ENCODE measurements at regions not wholly inside any gene's neighbourhood (a gene's known extent, or its start where the extent isn't known, plus 50 kb on each side); places are given as distances from the start of the nearest gene placed in this dataset.
"Not testable (repeated sequence)": the region's sequence is repeated elsewhere in the genome, so short reads cannot be mapped to it uniquely, and the experiment has no call there.

DNA sequence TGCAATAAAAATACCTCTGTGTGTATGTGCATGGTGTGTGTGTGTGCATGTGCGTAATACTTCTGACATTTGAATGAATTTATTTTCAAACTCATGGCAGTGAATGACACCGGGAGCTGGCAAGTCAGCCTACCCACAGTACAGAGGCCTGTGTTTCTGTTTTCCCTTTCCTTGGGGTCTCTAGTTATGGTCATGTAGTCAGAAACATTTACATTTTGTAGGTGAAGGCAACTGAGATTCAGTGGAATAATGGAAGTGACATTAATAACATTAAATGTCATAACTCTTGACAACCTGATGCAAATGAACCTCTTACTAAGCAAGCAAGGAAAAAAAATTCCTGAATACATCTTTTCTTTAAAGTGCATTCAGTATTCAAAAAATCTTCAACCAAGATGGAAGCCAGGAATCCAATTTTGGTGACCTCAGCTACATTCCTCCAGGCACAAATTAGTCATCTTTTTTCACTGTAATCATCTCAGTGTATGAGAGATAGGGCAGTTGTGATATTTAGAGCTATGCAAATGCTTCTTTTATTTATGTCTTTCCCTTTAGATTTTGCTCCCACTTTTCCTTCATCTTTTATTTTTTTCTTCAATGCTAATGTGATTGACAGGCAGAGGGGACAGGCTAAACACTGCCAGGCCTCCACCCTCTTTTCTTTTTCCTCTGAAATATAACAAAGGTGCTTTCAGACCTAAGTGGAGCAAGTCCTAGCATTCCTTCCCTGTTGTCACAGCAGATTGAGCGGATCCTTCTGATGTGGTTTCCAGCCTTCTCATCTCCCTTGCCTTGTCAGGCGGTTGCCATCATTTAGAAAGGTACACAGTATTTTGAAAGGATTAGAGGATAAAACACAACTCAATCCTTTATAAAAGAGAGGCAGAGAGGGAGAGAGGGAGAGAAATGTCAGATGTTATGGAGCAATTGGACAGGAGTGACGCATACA, 569.8 kb upstream of the ADAMTS16 start:
- DNase-seq (ENCODE audit: low spot score): no peak

DNA sequence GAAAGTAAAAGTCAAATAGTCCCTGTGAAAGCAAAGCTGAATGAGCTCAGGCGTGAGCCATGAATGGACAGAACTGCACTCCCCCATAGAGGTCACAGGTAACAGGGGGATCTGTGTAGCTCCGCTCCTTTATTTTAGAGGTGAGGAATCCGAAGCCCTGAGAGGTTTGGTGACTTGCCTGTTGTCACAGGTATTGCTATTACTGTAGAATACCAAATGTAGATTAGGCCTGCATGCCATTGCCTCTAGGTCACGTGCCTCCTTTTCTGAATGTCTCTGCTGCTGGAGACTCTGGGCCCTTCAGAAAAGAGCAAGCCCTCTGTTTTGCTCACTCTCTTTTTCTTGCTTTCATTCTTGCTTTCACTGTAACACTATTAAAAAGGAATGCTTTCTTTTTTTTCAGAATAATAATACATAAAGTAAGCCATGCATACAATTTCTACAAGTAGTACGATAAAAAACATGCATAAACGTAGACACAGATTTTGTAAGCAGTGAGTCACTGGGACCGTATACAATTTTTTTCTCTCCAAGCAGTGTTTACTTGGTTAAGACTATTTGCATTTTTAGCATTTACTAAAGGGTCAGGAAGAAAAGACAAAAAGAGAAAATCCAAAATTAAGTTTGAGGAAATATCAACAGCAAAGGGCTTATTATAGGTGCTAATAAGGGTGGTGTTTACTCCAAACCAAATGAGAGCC, 568.7 kb upstream of the ADAMTS16 start:
- DNase-seq (ENCODE audit: low spot score): no peak

DNA sequence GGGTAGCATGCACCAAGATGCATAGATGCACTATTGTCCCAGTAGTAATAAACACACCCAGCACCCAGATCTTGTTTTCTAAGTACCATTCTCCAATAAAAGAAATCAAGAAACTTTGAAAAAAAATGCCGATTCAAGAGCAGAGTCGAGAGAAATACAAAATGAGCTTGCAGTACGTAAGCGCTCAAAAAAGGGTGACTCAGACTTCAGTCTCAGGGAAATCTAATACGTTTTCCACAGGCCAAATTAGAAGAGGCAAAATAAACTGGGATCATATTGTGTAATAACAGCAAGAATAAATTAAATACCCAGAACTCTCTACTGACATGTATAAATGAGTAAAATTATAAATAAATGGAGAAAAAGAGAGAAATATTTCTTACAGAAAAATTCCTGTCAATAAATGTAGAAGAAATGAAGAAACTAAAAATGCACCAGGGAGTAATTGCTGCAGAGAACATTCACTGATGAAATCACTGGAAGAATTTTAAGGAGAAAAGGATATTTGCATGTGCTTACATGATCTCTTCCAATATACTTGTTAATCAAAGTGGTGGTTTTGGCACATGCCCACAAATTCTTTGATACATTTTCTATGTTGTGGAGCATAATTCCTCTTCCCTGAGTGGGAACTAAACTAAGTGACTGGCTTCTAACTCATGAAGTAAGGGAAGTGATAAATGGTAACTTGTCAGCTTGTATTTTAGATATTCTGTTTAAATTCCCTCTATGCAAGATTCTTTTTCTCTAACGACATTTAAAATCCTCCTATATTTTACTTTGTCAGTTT, 567.6 kb upstream of the ADAMTS16 start:
- DNase-seq (ENCODE audit: low spot score): no peak

- no peak for DNase-seq (ENCODE audit: low spot score)
These were observed 564.5 kb upstream of the ADAMTS16 start for GRCh38 chr5:4575608-4576007.

DNA sequence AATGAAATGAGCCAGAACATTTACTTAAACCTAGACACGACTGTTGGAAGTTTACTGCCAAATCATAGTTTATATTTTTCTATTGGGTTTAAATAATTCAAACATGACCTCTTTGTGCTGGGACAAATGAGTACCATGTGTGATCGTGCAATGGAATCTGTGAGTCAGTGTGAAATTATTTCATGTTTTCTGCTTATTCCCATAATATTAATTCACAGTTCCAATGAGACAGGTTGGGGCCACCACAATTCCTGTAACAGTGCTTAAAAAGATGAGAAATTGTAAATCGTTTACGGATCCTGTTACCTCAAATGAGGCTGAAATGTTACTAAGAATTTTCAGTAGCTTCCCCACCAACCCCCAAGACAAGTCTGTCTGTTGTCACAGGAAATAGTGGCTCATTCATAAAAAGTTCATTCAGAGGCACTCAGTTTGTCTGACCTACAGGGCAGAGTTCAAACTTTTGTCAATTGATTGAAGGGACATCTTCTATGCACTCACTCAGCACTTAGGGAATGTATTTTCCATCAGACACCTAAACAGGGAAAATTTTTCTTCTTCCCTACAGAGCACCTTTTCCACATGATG, 563.9 kb upstream of the ADAMTS16 start:
- DNase-seq (ENCODE audit: low spot score): no peak

DNA sequence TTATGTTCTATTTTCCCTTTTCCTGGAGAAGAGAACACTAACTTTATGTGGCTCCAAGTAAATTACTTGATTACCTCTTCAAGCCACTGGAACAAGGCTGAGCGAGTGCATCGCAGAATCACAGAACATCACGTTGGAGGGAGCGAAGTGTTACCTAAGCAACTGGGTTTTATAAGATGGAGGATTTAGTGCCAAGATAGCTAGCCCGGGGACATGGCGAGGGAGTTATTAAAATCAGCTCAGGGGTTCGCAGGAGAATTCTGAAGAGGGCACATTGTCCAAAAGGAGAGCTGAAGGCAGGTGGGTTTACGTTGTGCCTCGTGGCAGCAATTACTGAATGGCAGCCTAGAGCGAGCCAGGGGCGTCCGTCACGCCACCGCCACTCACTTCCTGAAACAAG, 563.2 kb upstream of the ADAMTS16 start:
- DNase-seq (ENCODE audit: low spot score): no peak

DNA sequence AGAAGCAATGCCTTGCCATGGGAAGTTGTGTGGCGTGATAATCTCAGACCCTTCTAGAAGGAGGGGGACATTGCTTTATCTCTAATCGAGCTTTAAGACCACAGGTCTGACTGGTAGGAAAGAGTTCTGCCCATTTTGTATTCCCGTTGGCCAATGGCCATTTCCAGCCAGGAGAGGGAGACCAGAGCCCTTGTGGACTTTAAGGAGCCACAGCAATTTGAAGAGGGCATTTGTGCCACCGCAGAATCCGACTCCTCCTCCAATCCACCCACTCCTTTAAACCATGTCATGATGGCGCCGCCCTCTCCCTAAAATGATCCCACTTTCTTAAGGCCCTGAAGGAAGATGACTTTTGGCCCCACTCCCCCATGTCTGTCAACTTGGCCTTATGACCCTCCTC, 560.5 kb upstream of the ADAMTS16 start:
- DNase-seq (ENCODE audit: low spot score): no peak

- DNase-seq (ENCODE audit: low spot score): no peak
These were observed 559.4 kb upstream of the ADAMTS16 start for GRCh38 chr5:4580772-4581171.

DNA sequence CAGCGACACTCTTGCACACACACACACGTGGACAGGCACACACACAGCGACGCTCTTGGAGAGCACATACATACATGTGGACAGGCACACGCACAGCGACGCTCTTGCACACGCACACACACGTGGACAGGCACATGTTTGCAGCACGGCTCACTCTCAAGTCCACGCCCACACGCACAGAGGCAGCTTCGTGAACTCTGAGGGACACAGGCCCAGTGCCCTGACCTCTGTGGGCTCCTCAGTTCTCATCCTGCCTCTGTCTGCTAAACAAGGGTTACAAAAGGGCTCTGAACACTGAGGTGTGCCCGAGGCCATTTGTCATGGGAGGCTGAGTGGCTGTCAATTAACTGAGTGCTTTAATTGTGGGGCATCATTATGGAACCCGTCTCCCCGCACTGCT, 558.8 kb upstream of the ADAMTS16 start:
- no peak for DNase-seq (ENCODE audit: low spot score)

DNA sequence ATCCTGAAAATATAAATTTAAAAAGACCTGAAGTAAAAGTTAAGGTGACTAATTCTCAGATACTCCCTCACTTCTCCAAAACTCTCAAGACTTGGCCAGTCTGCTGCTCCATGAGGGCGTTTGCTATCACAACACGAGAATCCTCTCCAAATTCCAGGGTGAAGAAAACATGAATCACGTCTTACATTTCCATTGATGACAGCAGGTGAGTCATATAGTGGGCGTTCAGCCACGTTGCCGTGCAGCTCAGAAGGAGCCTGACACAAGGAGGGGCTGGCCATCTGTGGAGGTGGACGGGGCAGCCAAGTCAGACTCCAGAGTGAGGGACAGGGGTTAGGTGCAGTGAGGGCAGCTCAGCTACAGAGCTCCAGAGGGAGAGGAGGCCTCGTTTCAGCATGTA, 555.1 kb upstream of the ADAMTS16 start:
- DNase-seq (ENCODE audit: low spot score): peak; percentile 16

DNA sequence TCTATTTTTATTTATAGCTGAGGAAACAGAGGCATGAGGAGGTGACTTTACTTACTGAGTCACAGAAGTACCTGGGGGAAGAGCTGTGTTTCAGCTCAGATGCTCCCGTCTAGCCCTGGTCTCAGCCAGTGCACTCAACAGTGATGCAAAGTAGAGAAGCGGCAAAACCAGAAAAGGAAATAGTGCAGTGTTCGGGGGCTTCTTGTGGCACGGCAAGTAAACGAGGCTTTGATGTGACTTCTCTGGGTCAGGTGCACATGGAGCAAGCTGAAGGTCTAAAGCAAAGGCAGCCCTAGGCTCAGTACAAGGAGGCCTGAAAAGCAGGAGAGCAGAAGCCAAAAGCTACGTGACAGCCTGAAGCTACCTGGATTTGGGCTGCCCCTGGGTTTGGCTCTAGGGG, 526.7 kb upstream of the ADAMTS16 start:
- DNase-seq (ENCODE audit: low spot score): no peak

- no peak for DNase-seq (ENCODE audit: low spot score)
These were observed 526.0 kb upstream of the ADAMTS16 start for GRCh38 chr5:4614088-4614487.

DNA sequence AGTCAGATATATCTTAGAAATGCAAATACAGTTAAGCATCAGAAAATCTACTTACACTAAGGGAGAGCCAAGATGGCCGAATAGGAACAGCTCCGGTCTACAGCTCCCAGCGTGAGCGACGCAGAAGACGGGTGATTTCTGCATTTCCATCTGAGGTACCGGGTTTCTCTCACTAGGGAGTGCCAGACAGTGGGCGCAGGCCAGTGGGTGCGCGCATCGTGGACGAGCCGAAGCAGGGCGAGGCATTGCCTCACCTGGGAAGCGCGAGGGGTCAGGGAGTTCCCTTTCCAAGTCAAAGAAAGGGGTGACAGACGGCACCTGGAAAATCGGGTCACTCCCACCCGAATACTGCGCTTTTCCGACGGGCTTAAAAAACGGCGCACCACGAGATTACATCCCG, 524.8 kb upstream of the ADAMTS16 start:
- not testable (repeated sequence) for DNase-seq (ENCODE audit: low spot score)

GRCh38 chr5:4625206-4625896, 514.8 kb upstream of the ADAMTS16 start:
- no peak for DNase-seq (ENCODE audit: low spot score)

DNA sequence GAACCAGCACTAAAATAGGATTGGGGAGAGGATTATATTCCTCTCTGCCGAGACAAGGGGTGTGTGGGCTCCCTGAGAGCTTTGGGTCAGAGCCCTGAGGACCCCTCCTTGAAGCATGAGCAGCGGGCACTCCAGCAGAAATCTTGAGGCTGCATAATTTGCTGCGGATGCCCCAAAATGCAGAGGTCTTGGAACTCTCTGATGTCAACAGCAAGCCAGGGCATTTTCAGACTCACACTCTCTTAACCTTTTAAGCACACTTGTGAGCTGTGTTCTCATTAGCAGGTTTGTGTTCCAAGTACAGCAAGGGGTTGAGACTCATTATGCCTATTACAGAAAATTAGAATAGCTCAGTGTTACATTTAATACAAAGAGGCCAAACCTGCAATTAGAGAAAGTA, 513.0 kb upstream of the ADAMTS16 start:
- no peak for DNase-seq (ENCODE audit: low spot score)

DNA sequence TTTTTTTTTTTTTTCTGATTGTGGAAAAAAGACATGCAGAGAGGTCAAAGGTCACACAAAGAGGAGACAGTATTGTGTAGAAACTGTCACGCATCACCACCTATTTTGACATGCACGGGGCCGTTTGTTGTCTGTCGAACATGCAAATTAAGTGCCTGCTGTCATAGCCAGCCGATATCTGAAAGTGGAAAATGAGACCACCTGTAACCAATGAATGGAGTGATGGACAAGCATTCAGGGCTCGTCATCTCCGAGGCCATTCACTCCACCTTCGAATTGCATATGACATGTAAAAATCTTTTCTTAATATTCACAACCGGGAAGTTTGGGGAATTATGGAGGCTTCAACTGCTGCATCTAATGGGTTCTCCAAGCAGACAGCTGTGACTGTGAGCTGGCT, 512.2 kb upstream of the ADAMTS16 start:
- DNase-seq (ENCODE audit: low spot score): no peak

- DNase-seq (ENCODE audit: low spot score): no peak
These were observed 511.3 kb upstream of the ADAMTS16 start for GRCh38 chr5:4628645-4629385.

- no peak for DNase-seq (ENCODE audit: low spot score)
These were observed 510.1 kb upstream of the ADAMTS16 start for GRCh38 chr5:4630031-4630430.

DNA sequence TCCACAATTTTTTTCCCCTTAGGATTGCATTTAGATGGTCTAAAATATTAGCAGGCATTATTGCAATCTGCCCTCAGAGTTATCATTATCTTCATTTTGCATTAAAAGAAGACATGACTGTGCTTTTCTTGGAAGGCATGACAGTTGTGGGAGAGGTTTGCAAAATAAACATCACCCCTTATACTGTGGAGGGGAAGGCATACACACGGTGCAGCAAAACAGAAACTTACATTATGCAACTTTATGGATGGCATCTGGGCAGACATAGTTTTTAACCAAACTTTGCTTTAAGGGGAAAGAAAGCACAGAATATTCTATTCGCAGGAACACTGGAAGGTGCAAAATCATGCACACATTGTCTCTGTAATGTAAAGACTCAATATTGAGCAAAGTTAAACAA, 505.8 kb upstream of the ADAMTS16 start:
- DNase-seq (ENCODE audit: low spot score): no peak

GRCh38 chr5:4636378-4636777, 503.8 kb upstream of the ADAMTS16 start:
- no peak for DNase-seq (ENCODE audit: low spot score)

DNA sequence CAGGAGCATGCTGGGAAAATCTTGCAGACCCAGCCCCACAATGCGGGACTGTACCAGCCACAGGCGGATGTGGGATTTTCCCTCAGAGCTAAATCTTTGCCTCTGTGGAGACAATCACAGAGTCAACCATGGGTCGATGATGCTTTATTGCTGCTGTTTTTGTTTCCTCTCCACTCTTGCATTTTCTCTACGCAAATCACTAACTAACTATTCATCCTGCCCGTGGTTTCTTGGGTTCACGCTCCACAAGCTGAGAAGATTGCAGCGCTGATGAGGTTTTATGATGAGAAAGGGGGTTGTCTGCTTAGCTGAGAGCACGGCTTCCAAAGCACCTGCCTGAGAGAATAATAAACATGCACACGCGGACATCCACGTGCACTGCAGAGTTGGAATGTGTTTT, 500.2 kb upstream of the ADAMTS16 start:
- no peak for DNase-seq (ENCODE audit: low spot score)

Data from pons (tissue), 1 donor.